Erythroblast (primary cell): ENCODE measurements at regions not wholly inside any gene's neighbourhood (a gene's known extent, or its start where the extent isn't known, plus 50 kb on each side); places are given as distances from the start of the nearest gene placed in this dataset.

Experiments used
- GATA1 ChIP-seq: IDR thresholded peaks from 2 replicates; pipeline ENCODE4 v1.6.1; 2011; ENCODE audit warnings: low read depth, mild to moderate bottlenecking, control low read depth, low read length, moderate library complexity
- POLR2A ChIP-seq: IDR thresholded peaks from 2 replicates; pipeline ENCODE4 v1.6.1; 2011; ENCODE audit warnings: mild to moderate bottlenecking, low read length

DNA sequence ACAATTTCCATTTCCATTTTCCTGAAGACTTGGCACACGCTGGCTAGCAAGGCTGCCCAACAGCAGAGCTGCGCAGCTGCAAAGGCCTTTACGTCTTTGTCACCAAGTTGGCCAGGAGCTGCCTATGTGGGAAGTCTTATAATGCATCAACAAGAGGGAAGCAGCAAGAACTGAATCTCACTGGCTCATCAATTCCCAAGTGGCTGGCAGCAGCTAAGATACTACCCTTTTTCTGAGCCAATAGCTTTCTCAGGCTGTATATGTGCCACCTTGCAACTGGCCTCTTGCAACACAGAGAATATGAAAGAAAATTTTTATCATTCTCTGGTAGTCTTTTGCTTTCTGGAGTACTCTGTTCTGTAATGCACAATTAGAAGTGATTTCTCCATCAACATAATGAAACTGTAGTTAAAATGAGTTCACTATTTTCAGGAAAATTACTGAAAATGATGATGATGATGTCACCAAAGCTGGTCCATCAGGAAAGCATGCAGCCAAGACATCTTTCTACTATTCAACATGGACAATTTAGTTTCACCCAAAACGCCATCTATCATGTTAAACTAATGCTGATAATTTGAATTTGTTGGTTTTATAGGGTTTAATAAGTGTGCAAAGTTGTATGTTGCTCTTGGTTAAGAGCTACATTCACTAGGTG is 97.3 kb upstream of the FOXA2 start:
- TF ChIP-seq POLR2A: no peak
- TF ChIP-seq GATA1: no peak
